GM06990 (cell line): ENCODE measurements at regions not wholly inside any gene's neighbourhood (a gene's known extent, or its start where the extent isn't known, plus 50 kb on each side); places are given as distances from the start of the nearest gene placed in this dataset.

Source experiments
- DNase-seq: peaks from one replicate; pipeline ENCODE4 v3.0.0-alpha.2; 2011; ENCODE audit not compliant: insufficient read length; ENCODE audit errors: extremely low read depth
- H3K27me3 ChIP-seq: replicated peaks from 2 replicates; pipeline ENCODE4 v1.6.0; 2011; ENCODE audit warnings: low read length; ENCODE audit not compliant: control insufficient read depth, insufficient read depth
- H3K36me3 ChIP-seq: 2 replicates; pipeline ENCODE4 v1.5.1; 2011; ENCODE audit warnings: low read length; ENCODE audit not compliant: control insufficient read depth, insufficient read depth
- H3K4me3 ChIP-seq: replicated peaks from 2 replicates; pipeline ENCODE4 v1.5.1; 2011; ENCODE audit warnings: low read depth, mild to moderate bottlenecking, control low read depth, low read length
- TF ChIP-seq, protein P1 (sequence below): IDR thresholded peaks from 2 replicates; pipeline ENCODE4 v1.5.1; 2011; ENCODE audit warnings: low read length, control low read depth, mild to moderate bottlenecking, inconsistent platforms; ENCODE audit not compliant: insufficient read depth, poor library complexity, severe bottlenecking

DNA sequence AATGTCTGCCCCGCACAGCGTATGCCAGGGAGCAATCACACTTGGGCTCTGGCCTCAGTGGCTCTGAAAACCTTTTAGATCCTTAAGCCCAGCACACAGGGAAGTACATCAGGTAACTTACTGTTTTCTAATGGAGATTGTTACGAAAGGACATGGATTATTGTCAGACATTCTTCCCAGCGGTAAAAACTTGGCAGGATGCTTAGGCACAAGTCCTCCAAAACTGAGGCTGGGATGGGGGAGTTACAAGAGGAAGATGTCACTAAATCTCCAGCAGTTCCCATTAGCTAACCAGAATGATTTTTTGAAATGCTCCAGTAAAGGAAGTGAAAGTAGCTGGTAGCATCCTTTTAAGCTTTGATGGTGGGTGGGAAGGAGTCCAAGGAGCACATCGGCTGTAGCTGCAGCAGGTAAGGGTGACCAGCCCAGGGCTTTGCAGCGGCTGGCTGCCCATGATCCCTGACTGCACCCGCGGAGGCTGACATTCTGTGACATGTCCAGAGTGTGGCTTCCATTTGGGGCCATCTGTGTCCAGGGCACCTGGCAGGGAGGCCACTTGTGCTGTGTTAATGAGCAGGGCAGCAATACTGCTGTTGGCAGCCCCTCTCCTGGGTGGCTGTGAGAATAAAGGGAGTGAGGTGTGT lies 165.8 kb downstream of the GADD45G start:
- DNase-seq: no peak
- TF ChIP-seq, protein P1, sequence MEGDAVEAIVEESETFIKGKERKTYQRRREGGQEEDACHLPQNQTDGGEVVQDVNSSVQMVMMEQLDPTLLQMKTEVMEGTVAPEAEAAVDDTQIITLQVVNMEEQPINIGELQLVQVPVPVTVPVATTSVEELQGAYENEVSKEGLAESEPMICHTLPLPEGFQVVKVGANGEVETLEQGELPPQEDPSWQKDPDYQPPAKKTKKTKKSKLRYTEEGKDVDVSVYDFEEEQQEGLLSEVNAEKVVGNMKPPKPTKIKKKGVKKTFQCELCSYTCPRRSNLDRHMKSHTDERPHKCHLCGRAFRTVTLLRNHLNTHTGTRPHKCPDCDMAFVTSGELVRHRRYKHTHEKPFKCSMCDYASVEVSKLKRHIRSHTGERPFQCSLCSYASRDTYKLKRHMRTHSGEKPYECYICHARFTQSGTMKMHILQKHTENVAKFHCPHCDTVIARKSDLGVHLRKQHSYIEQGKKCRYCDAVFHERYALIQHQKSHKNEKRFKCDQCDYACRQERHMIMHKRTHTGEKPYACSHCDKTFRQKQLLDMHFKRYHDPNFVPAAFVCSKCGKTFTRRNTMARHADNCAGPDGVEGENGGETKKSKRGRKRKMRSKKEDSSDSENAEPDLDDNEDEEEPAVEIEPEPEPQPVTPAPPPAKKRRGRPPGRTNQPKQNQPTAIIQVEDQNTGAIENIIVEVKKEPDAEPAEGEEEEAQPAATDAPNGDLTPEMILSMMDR: no peak
- no peak overlapping the region for H3K4me3 ChIP-seq
- no peaks in the 10 kb centered on the region for H3K36me3 ChIP-seq
- no peaks in the 10 kb centered on the region for H3K27me3 ChIP-seq

DNA sequence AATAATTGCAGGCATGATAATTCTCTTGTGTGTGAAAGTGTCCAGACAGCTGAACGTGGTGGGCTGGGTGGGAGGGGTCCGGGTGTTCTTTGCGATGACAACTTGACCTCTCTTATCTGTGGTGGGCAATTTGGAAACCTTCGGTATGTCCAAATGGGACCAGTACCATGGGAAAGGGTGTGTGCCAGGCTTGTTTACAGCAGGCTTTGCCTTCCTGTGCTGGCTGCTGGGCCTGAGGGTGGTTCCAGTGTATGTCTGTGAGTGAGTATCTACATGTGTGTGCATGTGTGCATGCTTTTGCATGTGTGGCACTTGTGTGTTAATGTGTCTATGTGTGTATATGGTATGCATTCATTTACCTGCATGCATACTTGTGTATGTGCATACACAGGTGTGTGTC lies 166.4 kb downstream of the GADD45G start:
- Histone ChIP-seq H3K4me3 (no peak overlapping the region), H3K36me3 (no peaks in the 10 kb centered on the region), H3K27me3 (no peaks in the 10 kb centered on the region)
- TF ChIP-seq, protein P1: no peak
- no peak for DNase-seq

DNA sequence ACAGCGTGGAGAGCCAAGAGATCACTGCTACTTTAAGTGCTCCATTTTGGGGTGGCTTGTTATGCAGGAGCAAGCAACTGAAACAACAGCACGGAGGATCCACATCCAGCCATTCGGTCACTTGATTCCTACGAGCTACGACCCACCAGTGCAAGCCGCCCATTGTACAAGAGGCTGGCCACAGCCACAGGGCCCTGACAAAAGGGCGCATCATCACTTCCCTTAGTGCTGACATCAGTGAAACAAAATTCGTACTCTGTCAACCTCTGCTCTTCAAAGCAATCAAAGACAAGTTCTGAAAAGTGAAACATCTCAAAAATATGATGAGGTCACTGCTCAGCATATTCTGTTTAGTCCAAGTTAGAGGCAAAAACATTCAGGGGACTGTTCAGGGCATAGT lies 168.4 kb downstream of the GADD45G start:
- no peak overlapping the region for H3K4me3 ChIP-seq
- no peaks in the 10 kb centered on the region for H3K27me3 ChIP-seq
- TF ChIP-seq, protein P1: no peak
- no peak for DNase-seq
- no peaks in the 10 kb centered on the region for H3K36me3 ChIP-seq

DNA sequence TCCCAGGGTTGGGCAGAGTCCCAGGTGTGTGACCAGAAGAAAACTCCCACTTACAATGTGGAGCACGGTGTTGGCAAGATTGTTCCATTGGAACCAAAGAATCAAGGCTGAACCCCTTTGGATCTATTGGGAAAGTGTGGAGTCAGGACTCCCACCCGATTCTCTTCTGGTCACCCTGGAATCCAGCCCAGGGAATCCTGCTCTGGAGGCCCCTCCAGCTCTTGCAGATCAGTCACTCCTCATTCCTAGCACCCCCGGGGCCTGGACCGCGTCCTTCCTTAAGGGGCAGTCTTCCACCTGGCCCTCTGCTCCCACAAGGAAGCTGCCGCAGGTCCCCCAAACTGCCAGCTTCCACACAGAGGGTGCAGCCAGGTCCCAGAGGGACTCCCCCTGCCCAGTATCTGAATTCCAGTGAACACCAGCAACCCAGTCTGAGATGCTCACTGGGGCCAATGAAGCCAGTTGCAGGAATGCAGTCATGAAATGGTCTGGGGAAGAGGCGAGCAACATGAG lies 170.1 kb downstream of the GADD45G start:
- H3K27me3 ChIP-seq: no peaks in the 10 kb centered on the region; the same call in 1 of the 2 replicates
- no peaks in the 10 kb centered on the region for H3K36me3 ChIP-seq
- TF ChIP-seq, protein P1: no peak
- DNase-seq: no peak
- no peak overlapping the region for H3K4me3 ChIP-seq

DNA sequence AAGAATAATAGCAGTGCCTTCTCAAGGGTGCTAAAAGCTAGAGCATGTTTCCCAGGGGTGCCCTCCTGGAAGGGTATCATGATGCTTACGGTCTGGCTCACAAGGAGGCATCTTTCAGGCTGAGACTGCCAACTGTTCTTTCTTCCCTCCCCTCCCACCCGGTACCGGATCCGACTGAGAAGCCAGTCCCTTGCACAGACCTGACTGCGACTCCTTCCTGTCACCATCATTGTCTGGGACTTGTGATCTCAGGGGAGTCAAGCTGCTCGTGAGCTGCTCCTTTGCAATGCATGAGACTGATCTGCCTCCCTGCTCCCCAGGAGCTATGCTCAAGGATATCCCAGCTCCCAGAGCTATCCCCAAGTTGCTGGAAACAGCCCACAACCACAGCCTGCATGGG lies 170.8 kb downstream of the GADD45G start:
- no peak for DNase-seq
- H3K4me3 ChIP-seq: no peak overlapping the region
- H3K36me3 ChIP-seq: no peaks in the 10 kb centered on the region
- TF ChIP-seq, protein P1: no peak
- no peaks in the 10 kb centered on the region; the same call in 1 of the 2 replicates for H3K27me3 ChIP-seq
